DMS53 (cell line): ENCODE measurements at regions not wholly inside any gene's neighbourhood (a gene's known extent, or its start where the extent isn't known, plus 50 kb on each side); places are given as distances from the start of the nearest gene placed in this dataset.

Experiments
- DNase-seq: peaks from one replicate; lab custom pipeline; 2025; lab: John Stamatoyannopoulos, UW

- DNase-seq = peak; percentile 63
Measured at GRCh38 chr1:189859385-189859977, 618.2 kb downstream of the BRINP3 start.

GRCh38 chr1:189866606-189867005, 611.1 kb downstream of the BRINP3 start:
- DNase-seq = peak; percentile 3

GRCh38 chr1:189868021-189868420, 609.6 kb downstream of the BRINP3 start:
- no peak for DNase-seq

GRCh38 chr1:189874715-189875435, 602.8 kb downstream of the BRINP3 start:
- DNase-seq = no peak

- no peak for DNase-seq
Measured at GRCh38 chr1:189880135-189880534, 597.5 kb downstream of the BRINP3 start.

GRCh38 chr1:189899686-189900425, 577.8 kb downstream of the BRINP3 start:
- no peak for DNase-seq

- no peak for DNase-seq
Measured at GRCh38 chr1:189904509-189904908, 573.2 kb downstream of the BRINP3 start.

GRCh38 chr1:189908113-189908512, 569.6 kb downstream of the BRINP3 start:
- DNase-seq = no peak

GRCh38 chr1:189921613-189922012, 556.1 kb downstream of the BRINP3 start:
- DNase-seq = no peak

- no peak for DNase-seq
Measured at GRCh38 chr1:189927641-189928040, 550.0 kb downstream of the BRINP3 start.

GRCh38 chr1:189929501-189930099, 548.1 kb downstream of the BRINP3 start:
- peak; percentile 59 for DNase-seq

- DNase-seq = no peak
Measured at GRCh38 chr1:189936861-189937260, 540.8 kb downstream of the BRINP3 start.

- DNase-seq = no peak
Measured at GRCh38 chr1:189939967-189940366, 537.7 kb downstream of the BRINP3 start.

- no peak for DNase-seq
Measured at GRCh38 chr1:189941922-189942321, 535.7 kb downstream of the BRINP3 start.

- no peak for DNase-seq
Measured at GRCh38 chr1:189958756-189959155, 518.9 kb downstream of the BRINP3 start.

GRCh38 chr1:189960769-189961168, 516.9 kb downstream of the BRINP3 start:
- DNase-seq = no peak

- no peak for DNase-seq
Measured at GRCh38 chr1:189962181-189962580, 515.5 kb downstream of the BRINP3 start.

- DNase-seq = peak; percentile 17
Measured at GRCh38 chr1:189970331-189971230, 507.1 kb downstream of the BRINP3 start.

GRCh38 chr1:189971656-189972055, 506.0 kb downstream of the BRINP3 start:
- DNase-seq = no peak

GRCh38 chr1:189977184-189977583, 500.5 kb downstream of the BRINP3 start:
- DNase-seq = no peak

GRCh38 chr1:189983166-189983890, 494.3 kb downstream of the BRINP3 start:
- no peak for DNase-seq
